GM18526 (cell line): ENCODE measurements at regions not wholly inside any gene's neighbourhood (a gene's known extent, or its start where the extent isn't known, plus 50 kb on each side); places are given as distances from the start of the nearest gene placed in this dataset.

Source experiments
- POLR2A ChIP-seq: IDR thresholded peaks from 3 replicates; pipeline ENCODE4 v1.6.1; 2011; ENCODE audit not compliant: insufficient read length; ENCODE audit errors: extremely low read depth

GRCh38 chr11:128179039-128179438 lies 408.3 kb downstream of the ETS1 start:
- no peak for TF ChIP-seq POLR2A

- no peak for TF ChIP-seq POLR2A
These were observed 412.7 kb downstream of the ETS1 start for GRCh38 chr11:128174465-128175291.

DNA sequence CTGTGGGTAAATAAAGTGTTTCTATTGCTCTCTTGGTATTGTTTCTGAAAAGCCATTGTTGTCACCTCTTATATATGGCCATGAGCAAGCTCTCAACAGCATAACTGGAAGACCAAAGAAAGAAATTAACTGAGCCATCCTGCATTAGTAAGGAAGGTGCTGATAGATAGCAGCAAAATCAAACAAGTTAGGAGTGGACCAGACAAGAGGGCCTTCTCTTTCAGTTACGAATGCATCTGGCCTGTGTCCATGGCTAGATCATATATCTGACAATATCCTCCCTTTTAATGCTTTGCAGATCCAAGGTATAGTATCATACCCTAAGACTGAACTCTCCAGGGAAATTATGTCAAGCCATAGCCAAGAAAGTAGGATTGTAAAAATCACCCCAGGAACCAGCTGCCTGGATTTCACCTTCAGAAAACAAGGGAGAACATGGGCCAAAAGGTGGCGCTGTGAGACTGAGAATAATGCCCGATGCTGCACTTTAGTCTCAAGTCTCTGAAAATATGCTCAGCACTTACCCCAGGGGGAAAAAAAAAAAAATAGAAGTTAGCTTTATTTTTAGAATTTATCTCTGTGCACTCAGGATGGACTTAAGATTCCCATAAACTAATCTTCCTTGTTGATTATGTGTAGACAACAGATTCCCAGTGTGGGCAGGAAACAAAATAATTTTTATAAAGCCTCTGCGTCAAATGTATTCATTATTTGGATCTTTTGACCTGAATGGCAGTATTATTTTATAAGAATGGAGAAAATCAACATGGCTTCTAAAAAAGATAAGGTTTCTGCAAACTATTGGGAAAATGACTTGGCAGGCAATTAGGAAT lies 415.1 kb downstream of the ETS1 start:
- no peak for TF ChIP-seq POLR2A

GRCh38 chr11:128171506-128171905 lies 415.9 kb downstream of the ETS1 start:
- TF ChIP-seq POLR2A = no peak

DNA sequence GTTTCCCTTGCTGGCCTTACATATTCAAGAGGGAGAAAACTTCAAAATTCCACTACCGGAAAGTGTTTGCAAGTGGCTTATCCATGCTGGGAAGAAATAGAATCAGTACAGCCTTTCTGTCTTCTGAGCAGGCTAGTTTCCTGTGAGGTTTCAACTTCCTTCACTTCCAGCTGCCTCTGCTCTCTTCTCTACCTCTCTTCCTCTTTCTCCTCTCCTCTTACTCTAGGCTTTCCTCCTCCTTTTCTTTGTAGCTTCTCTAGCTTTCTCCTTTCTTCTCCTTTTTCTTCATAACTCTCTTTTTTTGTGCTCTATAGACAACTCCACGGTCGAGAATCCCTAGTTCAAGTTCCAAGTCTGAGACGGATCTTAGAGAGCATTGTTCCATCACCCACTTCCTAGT lies 421.8 kb downstream of the ETS1 start:
- TF ChIP-seq POLR2A = no peak

GRCh38 chr11:128164080-128164741 lies 423.1 kb downstream of the ETS1 start:
- TF ChIP-seq POLR2A = no peak

- no peak for TF ChIP-seq POLR2A
These were observed 425.4 kb downstream of the ETS1 start for GRCh38 chr11:128161994-128162393.

DNA sequence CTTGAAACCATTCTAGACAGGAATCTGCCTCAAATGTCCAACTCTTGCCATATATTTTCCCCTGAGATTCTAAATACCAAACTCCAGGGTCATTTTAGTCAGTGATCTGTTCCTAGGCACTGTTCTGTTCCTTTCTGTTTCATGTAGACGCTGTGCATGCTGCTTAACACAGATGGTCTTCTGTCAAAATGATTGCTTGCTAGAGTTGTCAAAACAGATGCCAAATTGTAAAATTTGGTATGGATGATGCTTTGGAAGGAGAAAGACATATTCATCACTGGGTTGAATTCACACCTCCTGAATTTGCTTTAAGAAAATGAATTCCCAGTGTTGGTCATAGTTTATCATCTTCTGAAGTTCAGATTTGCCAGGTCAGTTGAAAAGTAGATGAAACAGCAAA lies 425.9 kb downstream of the ETS1 start:
- TF ChIP-seq POLR2A = no peak

- no peak for TF ChIP-seq POLR2A
These were observed 428.5 kb downstream of the ETS1 start for GRCh38 chr11:128158860-128159259.

- TF ChIP-seq POLR2A = no peak
These were observed 429.7 kb downstream of the ETS1 start for GRCh38 chr11:128157423-128158298.

- TF ChIP-seq POLR2A = no peak
These were observed 430.9 kb downstream of the ETS1 start for GRCh38 chr11:128156486-128156885.

- TF ChIP-seq POLR2A = no peak
These were observed 431.8 kb downstream of the ETS1 start for GRCh38 chr11:128155590-128155989.

- no peak for TF ChIP-seq POLR2A
These were observed 433.7 kb downstream of the ETS1 start for GRCh38 chr11:128153697-128154048.

GRCh38 chr11:128152796-128153696 lies 434.3 kb downstream of the ETS1 start:
- TF ChIP-seq POLR2A = no peak
